DOHH2 (cell line): ENCODE measurements at regions not wholly inside any gene's neighbourhood (a gene's known extent, or its start where the extent isn't known, plus 50 kb on each side); places are given as distances from the start of the nearest gene placed in this dataset.

Experiments used
- CTCF ChIP-seq: fragments of 200-600 bp; sonication (generic); IDR thresholded peaks from one replicate; pipeline ENCODE4 v1.5.1; 2014; ENCODE audit warnings: antibody characterized with exemption, mild to moderate bottlenecking, low read depth, low read length; ENCODE audit not compliant: poor library complexity, severe bottlenecking
- EZH2phosphoT487 ChIP-seq: fragments of 200-600 bp; sonication (generic); IDR thresholded peaks from 2 replicates; pipeline ENCODE4 v1.6.1; 2017; ENCODE audit warnings: borderline replicate concordance, mild to moderate bottlenecking, antibody characterized with exemption, low read length, moderate library complexity, mixed read lengths

- TF ChIP-seq CTCF (no peak), EZH2phosphoT487 (no peak)
These were observed 67.9 kb upstream of the SLC28A3 start for GRCh38 chr9:84408416-84408815.
